Cardiac fibroblast (primary cell): ENCODE measurements at regions not wholly inside any gene's neighbourhood (a gene's known extent, or its start where the extent isn't known, plus 50 kb on each side); places are given as distances from the start of the nearest gene placed in this dataset.

Source experiments
- DNase-seq, 2 donors: peaks; one replicate each; pipeline versions ENCODE4 v3.0.0 to v3.0.0-alpha.2; 2010; ENCODE audit warnings: low read depth in 2 of 2
- H3K4me3 ChIP-seq, 2 donors: replicated peaks in 1 of 2; 1 replicate in 1 of 2; 2 replicates in 1 of 2; pipeline ENCODE4 v1.5.1; 2011; ENCODE audit warnings: low read depth in 2 of 2, low read length in 2 of 2, mild to moderate bottlenecking in 2 of 2, moderate library complexity in 1 of 2
- CTCF ChIP-seq: IDR thresholded peaks from one replicate; pipeline ENCODE4 v1.5.1; 2011; ENCODE audit warnings: low read depth, mild to moderate bottlenecking, low read length, inconsistent platforms

DNA sequence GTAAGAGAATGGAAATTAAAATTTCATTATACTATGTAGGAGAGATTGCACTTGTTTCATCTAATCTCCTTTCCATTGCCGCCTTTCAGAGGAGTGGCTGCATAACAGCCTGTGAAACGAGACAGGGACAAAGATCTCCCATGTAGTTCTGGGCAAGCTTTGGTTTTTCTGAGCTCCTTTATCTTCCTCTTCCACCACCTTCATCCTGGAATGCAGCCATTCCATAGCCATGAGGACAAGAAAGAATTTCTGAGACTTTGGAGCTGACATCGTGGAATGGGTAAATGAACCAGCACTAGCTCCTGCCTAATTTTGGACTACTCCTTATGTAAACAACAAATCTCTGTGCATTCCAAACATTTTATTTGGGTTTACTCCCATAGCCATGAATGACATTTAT, 1587.3 kb upstream of the TENM3 start:
- no peak overlapping the region for H3K4me3 ChIP-seq
- TF ChIP-seq CTCF, result no peak
- no peak for DNase-seq

DNA sequence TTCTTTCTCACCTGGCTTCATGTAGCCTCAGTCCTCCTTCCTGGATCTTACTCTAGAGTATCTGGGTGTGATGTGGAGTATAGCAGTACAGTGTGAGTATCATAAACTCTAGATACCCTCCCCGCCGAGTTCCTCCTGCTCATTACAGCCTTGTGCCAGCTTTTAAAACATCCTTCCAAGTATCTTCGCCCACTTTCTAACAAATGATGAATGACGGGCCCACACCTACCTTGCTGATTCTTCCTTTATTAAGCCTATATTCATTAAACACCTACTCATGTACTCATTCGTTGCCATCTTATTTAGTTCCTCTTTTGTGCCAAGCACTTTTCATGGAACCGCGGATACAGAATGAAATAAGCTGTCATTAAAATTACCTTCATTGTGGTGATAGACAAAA, 1585.3 kb upstream of the TENM3 start:
- no peak for TF ChIP-seq CTCF
- H3K4me3 ChIP-seq, result no peak overlapping the region
- DNase-seq, result no peak

GRCh38 chr4:180664766-180665368, 1578.3 kb upstream of the TENM3 start:
- peak; percentile 75 for TF ChIP-seq CTCF
- DNase-seq, result peak; percentile 89

GRCh38 chr4:180665481-180665880, 1577.7 kb upstream of the TENM3 start:
- no peak overlapping the region for H3K4me3 ChIP-seq
- no peak for DNase-seq
- TF ChIP-seq CTCF, result no peak

More at GRCh38 chr4:180664766-180665368, 1578.3 kb upstream of the TENM3 start:
- H3K4me3 ChIP-seq, result no peak overlapping the region

DNA sequence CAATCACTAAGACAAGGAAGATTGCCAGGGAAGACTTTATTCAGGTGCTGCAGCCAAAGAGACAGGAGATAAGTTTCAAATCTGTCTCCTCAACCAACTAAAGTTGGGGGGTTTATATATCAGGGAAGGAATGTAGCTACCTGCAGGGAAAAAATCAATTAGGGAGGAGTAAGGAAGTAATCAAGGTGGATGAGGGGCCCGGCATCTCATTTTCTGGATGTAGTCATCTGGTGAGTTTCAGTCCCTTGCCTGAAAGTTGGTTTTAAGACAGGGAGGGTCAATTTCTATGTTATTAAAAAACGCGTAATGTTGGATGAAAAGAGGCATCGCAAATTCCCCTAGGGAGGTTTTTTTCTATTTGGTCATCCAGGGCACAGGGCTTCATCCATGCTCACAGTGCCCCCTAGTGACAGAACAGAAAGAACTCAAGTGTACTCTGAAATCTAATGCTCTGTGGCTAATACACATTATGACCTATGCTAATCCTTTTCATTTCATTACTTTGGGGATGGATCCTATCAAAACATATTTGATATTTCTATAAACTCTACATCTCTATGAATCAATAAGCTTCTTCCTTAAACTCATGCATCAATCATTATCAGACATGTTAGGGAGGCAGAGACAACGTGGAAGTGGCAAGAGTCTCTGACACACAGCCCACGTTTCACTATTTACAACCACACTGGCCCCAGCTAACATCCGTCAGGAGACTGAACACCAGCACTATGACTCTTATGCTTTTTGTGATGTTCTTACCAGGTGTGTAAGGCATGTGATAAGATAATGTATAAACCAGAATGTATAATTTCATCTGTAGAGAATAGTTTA, 1577.0 kb upstream of the TENM3 start:
- H3K4me3 ChIP-seq, result no peak overlapping the region
- peak; percentile 40 to 61 for DNase-seq
- peak; percentile 41 for TF ChIP-seq CTCF

GRCh38 chr4:180668732-180669131, 1574.5 kb upstream of the TENM3 start:
- H3K4me3 ChIP-seq, result no peak overlapping the region

More at GRCh38 chr4:180668732-180669131, 1574.5 kb upstream of the TENM3 start:
- no peak for TF ChIP-seq CTCF
- no peak for DNase-seq
